ENCODE measurements at regions not wholly inside any gene's neighbourhood (a gene's known extent, or its start where the extent isn't known, plus 50 kb on each side); places are given as distances from the start of the nearest gene placed in this dataset.
A peak's percentile ranks its signal among the peaks of the same experiment; 100 is the strongest.

DNA sequence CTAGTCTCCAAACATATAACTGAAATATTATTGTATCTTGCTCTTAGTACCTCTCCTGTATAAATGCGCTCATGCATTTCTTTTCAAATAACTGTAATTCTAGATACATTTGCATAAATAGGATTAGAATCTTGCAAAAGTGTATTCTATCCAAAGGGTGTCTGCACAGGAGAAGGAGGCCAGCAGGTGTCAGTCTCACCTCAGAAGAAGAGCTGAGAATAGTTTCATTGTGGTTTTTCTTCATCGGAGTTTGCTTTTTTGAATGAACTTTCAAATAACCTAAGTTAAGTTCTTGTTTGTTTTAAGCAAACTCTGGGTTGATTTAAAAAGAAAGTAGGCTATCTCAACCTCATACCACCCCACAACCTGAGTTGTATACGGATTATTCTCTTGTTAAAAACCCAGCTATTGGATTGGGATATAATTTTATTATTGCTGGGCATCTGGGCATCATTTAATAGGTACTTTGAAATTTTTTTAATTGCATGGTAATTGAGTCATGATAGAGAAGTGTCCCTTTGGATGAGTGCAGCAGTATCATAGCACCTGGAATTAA is 125.0 kb upstream of the MLIP start:
- TF ChIP-seq, protein P1, sequence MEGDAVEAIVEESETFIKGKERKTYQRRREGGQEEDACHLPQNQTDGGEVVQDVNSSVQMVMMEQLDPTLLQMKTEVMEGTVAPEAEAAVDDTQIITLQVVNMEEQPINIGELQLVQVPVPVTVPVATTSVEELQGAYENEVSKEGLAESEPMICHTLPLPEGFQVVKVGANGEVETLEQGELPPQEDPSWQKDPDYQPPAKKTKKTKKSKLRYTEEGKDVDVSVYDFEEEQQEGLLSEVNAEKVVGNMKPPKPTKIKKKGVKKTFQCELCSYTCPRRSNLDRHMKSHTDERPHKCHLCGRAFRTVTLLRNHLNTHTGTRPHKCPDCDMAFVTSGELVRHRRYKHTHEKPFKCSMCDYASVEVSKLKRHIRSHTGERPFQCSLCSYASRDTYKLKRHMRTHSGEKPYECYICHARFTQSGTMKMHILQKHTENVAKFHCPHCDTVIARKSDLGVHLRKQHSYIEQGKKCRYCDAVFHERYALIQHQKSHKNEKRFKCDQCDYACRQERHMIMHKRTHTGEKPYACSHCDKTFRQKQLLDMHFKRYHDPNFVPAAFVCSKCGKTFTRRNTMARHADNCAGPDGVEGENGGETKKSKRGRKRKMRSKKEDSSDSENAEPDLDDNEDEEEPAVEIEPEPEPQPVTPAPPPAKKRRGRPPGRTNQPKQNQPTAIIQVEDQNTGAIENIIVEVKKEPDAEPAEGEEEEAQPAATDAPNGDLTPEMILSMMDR (IDR thresholded peaks at IDR 0.05; ENCODE audit: insufficient read depth, low read depth, low read length): peak; percentile 96
- TF ChIP-seq EZH2 (IDR thresholded peaks at IDR 0.05; ENCODE audit: insufficient read depth, low read length): no peak

Measured in astrocyte (in vitro differentiated cells and primary cell).